ENCODE measurements at regions not wholly inside any gene's neighbourhood (a gene's known extent, or its start where the extent isn't known, plus 50 kb on each side); places are given as distances from the start of the nearest gene placed in this dataset.
A peak's percentile ranks its signal among the peaks of the same experiment; 100 is the strongest.

GRCh38 chrX:131703646-131704045, 159.8 kb downstream of the OR13H1 start:
- DNase-seq (ENCODE audit: low read depth) = no peak

GRCh38 chrX:131704136-131704695, 160.3 kb downstream of the OR13H1 start:
- DNase-seq (ENCODE audit: low read depth) = peak; percentile 86

GRCh38 chrX:131709553-131709952, 165.7 kb downstream of the OR13H1 start:
- no peak for DNase-seq (ENCODE audit: low read depth)

GRCh38 chrX:131711478-131711867, 167.6 kb downstream of the OR13H1 start:
- no peak for DNase-seq (ENCODE audit: low read depth)

GRCh38 chrX:131723646-131724045, 179.8 kb downstream of the OR13H1 start:
- no peak for DNase-seq (ENCODE audit: low read depth)

- no peak for DNase-seq (ENCODE audit: low read depth)
These were observed 180.4 kb downstream of the OR13H1 start for GRCh38 chrX:131724292-131724691.

GRCh38 chrX:131725001-131725654, 181.3 kb downstream of the OR13H1 start:
- no peak for DNase-seq (ENCODE audit: low read depth)

- DNase-seq (ENCODE audit: low read depth) = no peak
These were observed 183.9 kb downstream of the OR13H1 start for GRCh38 chrX:131727778-131728177.

GRCh38 chrX:131728295-131729145, 184.6 kb downstream of the OR13H1 start:
- DNase-seq (ENCODE audit: low read depth) = peak; percentile 81

- DNase-seq (ENCODE audit: low read depth) = peak; percentile 82
These were observed 185.4 kb downstream of the OR13H1 start for GRCh38 chrX:131729295-131729694.

- peak; percentile 64 for DNase-seq (ENCODE audit: low read depth)
These were observed 190.7 kb downstream of the OR13H1 start for GRCh38 chrX:131734621-131735020.

GRCh38 chrX:131735127-131735526, 191.3 kb downstream of the OR13H1 start:
- DNase-seq (ENCODE audit: low read depth) = no peak

- DNase-seq (ENCODE audit: low read depth) = no peak
These were observed 195.9 kb downstream of the OR13H1 start for GRCh38 chrX:131739823-131740222.

- DNase-seq (ENCODE audit: low read depth) = peak; percentile 83
These were observed 197.3 kb downstream of the OR13H1 start for GRCh38 chrX:131741103-131741581.

GRCh38 chrX:131745942-131746489, 202.1 kb downstream of the OR13H1 start:
- DNase-seq (ENCODE audit: low read depth) = no peak

- peak; percentile 80 for DNase-seq (ENCODE audit: low read depth)
These were observed 202.7 kb downstream of the OR13H1 start for GRCh38 chrX:131746491-131746968.

- peak; percentile 75 for DNase-seq (ENCODE audit: low read depth)
These were observed 203.3 kb downstream of the OR13H1 start for GRCh38 chrX:131747173-131747572.

GRCh38 chrX:131752493-131753198, 208.8 kb downstream of the OR13H1 start:
- DNase-seq (ENCODE audit: low read depth) = peak; percentile 78

GRCh38 chrX:131762802-131763234, 218.9 kb downstream of the OR13H1 start:
- peak; percentile 52 for DNase-seq (ENCODE audit: low read depth)

GRCh38 chrX:131763674-131764073, 219.8 kb downstream of the OR13H1 start:
- peak; percentile 81 for DNase-seq (ENCODE audit: low read depth)

- no peak for DNase-seq (ENCODE audit: low read depth)
These were observed 220.3 kb downstream of the OR13H1 start for GRCh38 chrX:131764216-131764615.

Data from T follicular helper cell (primary cell).